ENCODE measurements at regions not wholly inside any gene's neighbourhood (a gene's known extent, or its start where the extent isn't known, plus 50 kb on each side); places are given as distances from the start of the nearest gene placed in this dataset.
"Not testable (repeated sequence)": the region's sequence is repeated elsewhere in the genome, so short reads cannot be mapped to it uniquely, and the experiment has no call there.

GRCh38 chr1:195648875-195649274, 959.4 kb downstream of the KCNT2 start:
- not testable (repeated sequence) for H3K36me3 ChIP-seq (ENCODE audit: control insufficient read depth, insufficient read depth, low read length); H3K4me1 ChIP-seq (ENCODE audit: control insufficient read depth, insufficient read depth, low read length, poor library complexity, severe bottlenecking); H3K4me3 ChIP-seq (ENCODE audit: extremely low read depth, insufficient read depth, low read length, poor library complexity, severe bottlenecking); H3K27ac ChIP-seq (ENCODE audit: low read depth, low read length, severe bottlenecking); H3K9me3 ChIP-seq (ENCODE audit: control insufficient read depth, low read length)
- WGBS, 2 experiments (ENCODE audit: insufficient coverage in 2 of 2), result no CpG with 5 or more reads among the region's 2 CpGs

- Histone ChIP-seq H3K27ac (ENCODE audit: low read depth, low read length, severe bottlenecking) (no peak overlapping the region), H3K36me3 (ENCODE audit: control insufficient read depth, insufficient read depth, low read length) (no peaks in the 10 kb centered on the region), H3K4me3 (ENCODE audit: extremely low read depth, insufficient read depth, low read length, poor library complexity, severe bottlenecking) (no peak overlapping the region), H3K9me3 (ENCODE audit: control insufficient read depth, low read length) (no peaks in the 10 kb centered on the region), H3K4me1 (ENCODE audit: control insufficient read depth, insufficient read depth, low read length, poor library complexity, severe bottlenecking) (no peaks in the 10 kb centered on the region)
- 100% methylated on average over 1 of the region's 5 CpGs; no CpG with 5 or more reads in 1 of the 2 experiments for whole genome bisulfite sequencing, 2 experiments (ENCODE audit: insufficient coverage in 2 of 2)
These were observed 970.7 kb downstream of the KCNT2 start for GRCh38 chr1:195637539-195637938.

- Histone ChIP-seq H3K27ac (ENCODE audit: low read depth, low read length, severe bottlenecking) (no peak overlapping the region), H3K36me3 (ENCODE audit: control insufficient read depth, insufficient read depth, low read length) (no peaks in the 10 kb centered on the region), H3K9me3 (ENCODE audit: control insufficient read depth, low read length) (no peaks in the 10 kb centered on the region), H3K4me1 (ENCODE audit: control insufficient read depth, insufficient read depth, low read length, poor library complexity, severe bottlenecking) (no peaks in the 10 kb centered on the region), H3K4me3 (ENCODE audit: extremely low read depth, insufficient read depth, low read length, poor library complexity, severe bottlenecking) (no peak overlapping the region)
- 81 to 83% methylated on average over 3 of the region's 3 CpGs for WGBS, 2 experiments (ENCODE audit: insufficient coverage in 2 of 2)
These were observed 990.0 kb downstream of the KCNT2 start for GRCh38 chr1:195618287-195618686.

- Histone ChIP-seq H3K4me3 (ENCODE audit: extremely low read depth, insufficient read depth, low read length, poor library complexity, severe bottlenecking) (no peak overlapping the region), H3K9me3 (ENCODE audit: control insufficient read depth, low read length) (no peaks in the 10 kb centered on the region), H3K4me1 (ENCODE audit: control insufficient read depth, insufficient read depth, low read length, poor library complexity, severe bottlenecking) (no peaks in the 10 kb centered on the region), H3K36me3 (ENCODE audit: control insufficient read depth, insufficient read depth, low read length) (no peaks in the 10 kb centered on the region), H3K27ac (ENCODE audit: low read depth, low read length, severe bottlenecking) (no peak overlapping the region)
- no CpG with 5 or more reads among the region's 2 CpGs for WGBS, 2 experiments (ENCODE audit: insufficient coverage in 2 of 2)
These were observed 991.1 kb downstream of the KCNT2 start for GRCh38 chr1:195617106-195617505.

GRCh38 chr1:195608883-195609282, 999.4 kb downstream of the KCNT2 start:
- Histone ChIP-seq H3K27ac (ENCODE audit: low read depth, low read length, severe bottlenecking) (no peak overlapping the region), H3K36me3 (ENCODE audit: control insufficient read depth, insufficient read depth, low read length) (no peaks in the 10 kb centered on the region), H3K4me3 (ENCODE audit: extremely low read depth, insufficient read depth, low read length, poor library complexity, severe bottlenecking) (no peak overlapping the region), H3K4me1 (ENCODE audit: control insufficient read depth, insufficient read depth, low read length, poor library complexity, severe bottlenecking) (no peaks in the 10 kb centered on the region), H3K9me3 (ENCODE audit: control insufficient read depth, low read length) (no peaks in the 10 kb centered on the region)
- WGBS, 2 experiments (ENCODE audit: insufficient coverage in 2 of 2), result 80 to 90% methylated on average over 1 of the region's 1 CpG

GRCh38 chr1:195606483-195606882, 1001.8 kb downstream of the KCNT2 start:
- Histone ChIP-seq H3K4me3 (ENCODE audit: extremely low read depth, insufficient read depth, low read length, poor library complexity, severe bottlenecking) (no peak overlapping the region), H3K36me3 (ENCODE audit: control insufficient read depth, insufficient read depth, low read length) (no peaks in the 10 kb centered on the region)
- no CpG with 5 or more reads among the region's 1 CpG for WGBS, 2 experiments (ENCODE audit: insufficient coverage in 2 of 2)

GRCh38 chr1:195604287-195604686, 1004.0 kb downstream of the KCNT2 start:
- H3K4me3 ChIP-seq (ENCODE audit: extremely low read depth, insufficient read depth, low read length, poor library complexity, severe bottlenecking), result no peak overlapping the region
- no peaks in the 10 kb centered on the region for H3K9me3 ChIP-seq (ENCODE audit: control insufficient read depth, low read length)
- no peak overlapping the region for H3K27ac ChIP-seq (ENCODE audit: low read depth, low read length, severe bottlenecking)
- no peaks in the 10 kb centered on the region for H3K36me3 ChIP-seq (ENCODE audit: control insufficient read depth, insufficient read depth, low read length)
- H3K4me1 ChIP-seq (ENCODE audit: control insufficient read depth, insufficient read depth, low read length, poor library complexity, severe bottlenecking), result no peaks in the 10 kb centered on the region
- no CpG with 5 or more reads among the region's 1 CpG for WGBS, 2 experiments (ENCODE audit: insufficient coverage in 2 of 2)

More at GRCh38 chr1:195606483-195606882, 1001.8 kb downstream of the KCNT2 start:
- Histone ChIP-seq H3K4me1 (ENCODE audit: control insufficient read depth, insufficient read depth, low read length, poor library complexity, severe bottlenecking) (no peaks in the 10 kb centered on the region), H3K9me3 (ENCODE audit: control insufficient read depth, low read length) (no peaks in the 10 kb centered on the region), H3K27ac (ENCODE audit: low read depth, low read length, severe bottlenecking) (no peak overlapping the region)

GRCh38 chr1:195597891-195598290, 1010.3 kb downstream of the KCNT2 start:
- no peaks in the 10 kb centered on the region for H3K9me3 ChIP-seq (ENCODE audit: control insufficient read depth, low read length)
- H3K27ac ChIP-seq (ENCODE audit: low read depth, low read length, severe bottlenecking), result no peak overlapping the region
- no peaks in the 10 kb centered on the region for H3K4me1 ChIP-seq (ENCODE audit: control insufficient read depth, insufficient read depth, low read length, poor library complexity, severe bottlenecking)
- no peaks in the 10 kb centered on the region for H3K36me3 ChIP-seq (ENCODE audit: control insufficient read depth, insufficient read depth, low read length)
- H3K4me3 ChIP-seq (ENCODE audit: extremely low read depth, insufficient read depth, low read length, poor library complexity, severe bottlenecking), result no peak overlapping the region

GRCh38 chr1:195594773-195595172, 1013.5 kb downstream of the KCNT2 start:
- Histone ChIP-seq H3K9me3 (ENCODE audit: control insufficient read depth, low read length) (no peaks in the 10 kb centered on the region), H3K27ac (ENCODE audit: low read depth, low read length, severe bottlenecking) (no peak overlapping the region), H3K4me3 (ENCODE audit: extremely low read depth, insufficient read depth, low read length, poor library complexity, severe bottlenecking) (no peak overlapping the region), H3K36me3 (ENCODE audit: control insufficient read depth, insufficient read depth, low read length) (no peaks in the 10 kb centered on the region), H3K4me1 (ENCODE audit: control insufficient read depth, insufficient read depth, low read length, poor library complexity, severe bottlenecking) (no peaks in the 10 kb centered on the region)
- WGBS, 2 experiments (ENCODE audit: insufficient coverage in 2 of 2), result 100% methylated on average over 1 of the region's 3 CpGs; no CpG with 5 or more reads in 1 of the 2 experiments

- Histone ChIP-seq H3K27ac (ENCODE audit: low read depth, low read length, severe bottlenecking) (no peak overlapping the region), H3K9me3 (ENCODE audit: control insufficient read depth, low read length) (no peaks in the 10 kb centered on the region), H3K36me3 (ENCODE audit: control insufficient read depth, insufficient read depth, low read length) (no peaks in the 10 kb centered on the region), H3K4me1 (ENCODE audit: control insufficient read depth, insufficient read depth, low read length, poor library complexity, severe bottlenecking) (no peaks in the 10 kb centered on the region), H3K4me3 (ENCODE audit: extremely low read depth, insufficient read depth, low read length, poor library complexity, severe bottlenecking) (no peak overlapping the region)
- WGBS, 2 experiments (ENCODE audit: insufficient coverage in 2 of 2), result 100% methylated on average over 1 of the region's 2 CpGs; no CpG with 5 or more reads in 1 of the 2 experiments
These were observed 1013.9 kb downstream of the KCNT2 start for GRCh38 chr1:195594322-195594721.

GRCh38 chr1:195591917-195592672, 1016.1 kb downstream of the KCNT2 start:
- WGBS, 2 experiments (ENCODE audit: insufficient coverage in 2 of 2), result no CpG with 5 or more reads among the region's 3 CpGs
- no peak overlapping the region for H3K27ac ChIP-seq (ENCODE audit: low read depth, low read length, severe bottlenecking)
- no peaks in the 10 kb centered on the region for H3K9me3 ChIP-seq (ENCODE audit: control insufficient read depth, low read length)
- no peaks in the 10 kb centered on the region for H3K4me1 ChIP-seq (ENCODE audit: control insufficient read depth, insufficient read depth, low read length, poor library complexity, severe bottlenecking)
- H3K36me3 ChIP-seq (ENCODE audit: control insufficient read depth, insufficient read depth, low read length), result no peaks in the 10 kb centered on the region
- no peak overlapping the region for H3K4me3 ChIP-seq (ENCODE audit: extremely low read depth, insufficient read depth, low read length, poor library complexity, severe bottlenecking)
